Right cardiac atrium (tissue), 5 donors: ENCODE measurements at regions not wholly inside any gene's neighbourhood (a gene's known extent, or its start where the extent isn't known, plus 50 kb on each side); places are given as distances from the start of the nearest gene placed in this dataset.
"Not testable (repeated sequence)": the region's sequence is repeated elsewhere in the genome, so short reads cannot be mapped to it uniquely, and the experiment has no call there.

ENCODE experiments used
- ATAC-seq, 2 donors: fragments of 200-7000 bp; cut with Tn5 transposase; one replicate each; pipeline versions ENCODE4 v1.8.0 to v1.9.1; 2020; ENCODE audit warnings: moderate library complexity in 2 of 2, mild to moderate bottlenecking in 1 of 2
- DNase-seq, 3 donors: peaks; one replicate each; pipeline ENCODE4 v3.0.0-alpha.2; 2020
- H3K27ac ChIP-seq: one replicate; pipeline ENCODE4 v1.5.1; 2013; ENCODE audit warnings: mild to moderate bottlenecking, low read length, control low read depth, moderate library complexity
- H3K27me3 ChIP-seq: one replicate; pipeline ENCODE4 v1.6.1; 2013; ENCODE audit not compliant: control insufficient read depth, insufficient read depth
- H3K4me1 ChIP-seq: one replicate; pipeline ENCODE4 v1.6.1; 2013; ENCODE audit warnings: low read length; ENCODE audit not compliant: control insufficient read depth, insufficient read depth
- H3K4me3 ChIP-seq: one replicate; pipeline ENCODE4 v1.5.1; 2013; ENCODE audit warnings: low read length, control low read depth
- H3K9me3 ChIP-seq: one replicate; pipeline ENCODE4 v1.6.1; 2013; ENCODE audit warnings: low read length; ENCODE audit not compliant: control insufficient read depth
- WGBS: extraction: QIAGEN DNeasy Blood & Tissue Kit; methylation state at CpG from one replicate; pipeline ENCODE4 v1.1.7; 2013; 5-methylcytosine and 5-hydroxymethylcytosine counted together
- intact Hi-C, 4 donors: fragments of 100-400 bp; cut with DNase I; formaldehyde crosslinking; loops; one replicate each; pipeline versions ENCODE4 v1.11.0 to v1.14.0; 2022 to 2023
- donor health status: healthy with polysubstance abuse.
- donor health status: DM: no; HTN: yes; CAD: no.
- donor health status: DM: no; HTN: no; CAD: no.
- donor health status: DM: no; HTN: yes; CAD: no; lungs with severe emphysema.
- donor health status: DM: yes; HTN: yes; CAD: no.

DNA sequence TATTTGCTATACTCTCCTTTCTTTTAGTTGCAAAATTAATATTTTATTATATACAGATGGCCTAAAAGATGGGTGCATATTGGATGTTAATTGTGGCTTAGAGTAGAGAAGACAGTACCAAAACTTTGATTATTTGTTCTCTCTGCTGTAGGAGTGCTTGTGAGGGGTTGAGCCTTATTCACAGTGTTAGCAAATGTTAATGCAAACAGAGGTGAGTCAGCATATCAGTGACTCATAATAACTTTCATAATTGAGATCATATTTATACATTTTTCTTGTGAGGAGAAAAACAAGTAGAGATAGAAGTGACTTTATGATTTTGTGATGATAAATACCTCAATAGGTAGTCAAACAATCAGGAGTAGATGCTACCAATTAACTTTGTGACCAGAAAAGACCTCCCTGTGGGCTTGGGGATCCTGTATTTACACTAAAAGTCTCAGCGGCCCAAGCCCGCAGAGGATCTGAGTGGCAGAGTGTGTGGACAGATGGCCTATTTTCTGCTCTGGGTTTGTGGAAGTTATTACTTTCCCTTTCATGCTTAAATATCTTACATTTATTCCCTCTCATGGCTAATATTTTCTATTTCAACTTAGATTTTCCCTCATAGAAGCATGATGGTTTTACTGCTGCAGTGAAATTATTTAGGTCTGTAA lies 226.5 kb downstream of the TAF11L14 start:
- H3K9me3 ChIP-seq = peaks cover 4% of the 10 kb centered on the region
- H3K4me3 ChIP-seq = no peak overlapping the region
- WGBS = 94% methylated on average over 2 of the region's 2 CpGs
- H3K4me1 ChIP-seq = no peaks in the 10 kb centered on the region
- no peak for ATAC-seq
- intact Hi-C loops = no loop called here
- DNase-seq = no peak
- no peaks in the 10 kb centered on the region for H3K27me3 ChIP-seq
- no peak overlapping the region for H3K27ac ChIP-seq

- H3K9me3 ChIP-seq, intact Hi-C loops: not testable (repeated sequence)
Observed at GRCh38 chr5:17864903-17865302, 230.6 kb downstream of the TAF11L14 start.

DNA sequence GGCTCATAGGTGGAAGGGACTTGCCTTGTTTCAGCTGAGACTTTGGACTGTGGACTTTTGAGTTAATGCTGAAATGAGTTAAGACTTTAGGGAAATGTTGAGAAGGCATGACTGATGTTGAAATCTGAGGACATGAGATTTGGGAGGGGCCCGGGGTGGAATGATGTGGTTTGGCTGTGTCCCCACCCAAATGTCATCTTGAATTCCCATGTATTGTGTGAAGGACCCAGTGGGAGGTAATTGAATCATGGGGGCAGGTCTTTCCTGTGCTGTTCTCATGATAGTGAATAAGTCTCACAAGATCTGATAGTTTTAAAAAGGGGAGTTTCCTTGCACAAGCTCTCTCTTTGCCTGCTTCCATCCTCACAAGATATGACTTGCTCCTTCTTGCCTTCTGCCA lies 231.7 kb downstream of the TAF11L14 start:
- H3K4me3 ChIP-seq, ATAC-seq, intact Hi-C loops, H3K27me3 ChIP-seq, H3K27ac ChIP-seq, H3K9me3 ChIP-seq, DNase-seq, H3K4me1 ChIP-seq: not testable (repeated sequence)
- WGBS = 71% methylated on average over 1 of the region's 1 CpG

More at GRCh38 chr5:17864903-17865302, 230.6 kb downstream of the TAF11L14 start:
- not testable (repeated sequence) for H3K27ac ChIP-seq, H3K4me3 ChIP-seq, H3K27me3 ChIP-seq, DNase-seq, ATAC-seq, H3K4me1 ChIP-seq
- WGBS = 67% methylated on average over 2 of the region's 2 CpGs

- 72% methylated on average over 4 of the region's 4 CpGs for WGBS
- Histone ChIP-seq H3K4me3 (no peak overlapping the region), H3K27me3 (no peaks in the 10 kb centered on the region), H3K9me3 (no peaks in the 10 kb centered on the region), H3K4me1 (no peaks in the 10 kb centered on the region), H3K27ac (no peak overlapping the region)
- intact Hi-C loops = no loop called here
- no peak for DNase-seq
- ATAC-seq = no peak
Observed at GRCh38 chr5:17872204-17872603, 237.9 kb downstream of the TAF11L14 start.

GRCh38 chr5:17878541-17878940 lies 244.3 kb downstream of the TAF11L14 start:
- WGBS = 84% methylated on average over 2 of the region's 2 CpGs
- ATAC-seq (no peak), DNase-seq (no peak)
- intact Hi-C loops = no loop called here
- H3K27ac ChIP-seq = no peak overlapping the region
- no peak overlapping the region for H3K4me3 ChIP-seq
- H3K4me1 ChIP-seq = no peaks in the 10 kb centered on the region
- H3K27me3 ChIP-seq = no peaks in the 10 kb centered on the region
- H3K9me3 ChIP-seq = peaks cover 2% of the 10 kb centered on the region

DNA sequence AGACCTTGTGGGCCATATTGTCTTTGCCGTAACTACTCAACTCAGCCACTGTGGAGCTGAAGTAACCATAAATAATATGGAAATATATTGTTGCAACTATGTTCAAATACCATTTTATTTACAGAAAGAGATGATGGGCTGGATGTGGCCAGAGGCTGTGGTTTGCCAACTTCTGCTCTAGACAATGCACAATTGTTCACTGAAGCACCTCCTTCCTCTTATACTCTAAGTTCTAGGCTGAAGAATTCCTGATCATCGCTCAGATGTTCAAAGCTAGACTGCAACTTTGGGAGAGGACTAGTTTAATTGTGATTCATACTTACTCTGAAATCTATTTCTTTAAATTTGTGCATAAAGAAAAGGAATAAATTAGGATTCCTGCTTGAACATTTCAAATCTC lies 245.0 kb downstream of the TAF11L14 start:
- no peak overlapping the region for H3K27ac ChIP-seq
- H3K27me3 ChIP-seq = no peaks in the 10 kb centered on the region
- H3K4me3 ChIP-seq = no peak overlapping the region
- intact Hi-C loops = no loop called here
- peaks cover 2% of the 10 kb centered on the region for H3K9me3 ChIP-seq
- no peaks in the 10 kb centered on the region for H3K4me1 ChIP-seq
- DNase-seq (no peak), ATAC-seq (no peak)
- 85% methylated on average over 2 of the region's 2 CpGs for WGBS

- intact Hi-C loops = no loop called here
- no peaks in the 10 kb centered on the region for H3K27me3 ChIP-seq
- WGBS = 84% methylated on average over 4 of the region's 4 CpGs
- DNase-seq = no peak
- no peaks in the 10 kb centered on the region for H3K4me1 ChIP-seq
- no peak overlapping the region for H3K27ac ChIP-seq
- no peak overlapping the region for H3K4me3 ChIP-seq
- H3K9me3 ChIP-seq = peaks cover 2% of the 10 kb centered on the region
- no peak for ATAC-seq
Observed at GRCh38 chr5:17880869-17881268, 246.6 kb downstream of the TAF11L14 start.

DNA sequence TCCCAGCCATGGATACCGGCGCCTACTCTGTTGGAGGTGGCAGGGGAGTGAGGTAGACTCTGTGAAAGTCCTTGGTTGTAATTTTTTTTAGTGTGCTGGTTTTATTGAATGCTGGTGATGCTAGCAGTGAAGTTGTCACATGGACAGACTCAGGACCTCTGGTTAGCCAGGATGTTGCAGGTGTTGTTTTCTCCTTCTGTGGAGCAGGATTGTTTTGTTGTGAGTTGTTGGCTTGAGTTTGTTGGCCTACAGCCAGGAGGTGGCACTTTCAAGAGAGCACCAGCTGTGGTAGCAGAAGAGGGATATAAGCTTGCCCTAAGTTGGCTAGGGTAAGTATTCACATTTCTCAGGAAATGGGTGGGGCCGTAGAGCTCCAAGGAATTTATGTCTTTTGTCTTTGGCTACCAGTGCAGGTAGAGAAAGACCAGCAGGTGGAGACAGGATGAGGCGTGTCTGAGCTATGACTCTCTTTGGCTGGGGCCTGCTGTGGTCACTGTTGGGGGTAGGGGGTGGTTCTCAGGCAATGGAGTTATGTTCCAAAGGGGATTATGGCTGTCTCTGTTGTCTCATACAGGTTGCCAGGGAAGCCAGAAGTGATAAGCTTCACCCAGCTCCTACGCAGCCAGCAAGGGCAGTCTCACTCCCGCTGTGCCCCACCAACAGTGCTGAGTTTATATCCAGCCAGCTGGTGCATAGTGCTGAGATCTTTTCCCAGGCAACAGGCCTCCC lies 248.7 kb downstream of the TAF11L14 start:
- ATAC-seq = no peak
- intact Hi-C loops = no loop called here
- Histone ChIP-seq H3K4me3 (no peak overlapping the region), H3K9me3 (peaks cover 2% of the 10 kb centered on the region), H3K27ac (no peak overlapping the region), H3K4me1 (no peaks in the 10 kb centered on the region), H3K27me3 (no peaks in the 10 kb centered on the region)
- WGBS = 69% methylated on average over 6 of the region's 6 CpGs
- no peak for DNase-seq

DNA sequence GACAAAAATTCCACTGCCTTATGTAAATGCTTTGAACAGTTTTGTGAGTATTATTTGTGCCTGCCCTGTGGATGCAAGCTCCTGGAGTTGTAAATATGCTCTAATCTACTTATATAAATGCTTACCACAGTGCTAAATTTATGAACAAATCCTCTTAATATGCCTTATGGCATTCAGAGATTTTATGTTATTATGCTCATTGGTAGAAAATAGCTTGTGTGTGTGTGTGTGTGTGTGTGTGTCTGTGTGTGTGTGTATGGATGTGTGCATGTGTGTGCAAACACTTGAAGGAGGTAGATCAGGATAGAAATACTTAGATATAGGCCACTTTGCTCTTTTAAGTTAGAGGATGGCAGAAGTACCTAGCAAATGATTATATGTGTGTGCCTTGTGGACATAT lies 253.9 kb downstream of the TAF11L14 start:
- intact Hi-C loops = no loop called here
- Histone ChIP-seq H3K4me3 (no peak overlapping the region), H3K4me1 (no peaks in the 10 kb centered on the region), H3K27me3 (no peaks in the 10 kb centered on the region), H3K27ac (no peak overlapping the region), H3K9me3 (peaks cover 2% of the 10 kb centered on the region)
- no peak for ATAC-seq
- no peak for DNase-seq

- no peaks in the 10 kb centered on the region for H3K27me3 ChIP-seq
- no peak overlapping the region for H3K27ac ChIP-seq
- 71% methylated on average over 3 of the region's 3 CpGs for WGBS
- intact Hi-C loops = no loop called here
- peaks cover 5% of the 10 kb centered on the region for H3K9me3 ChIP-seq
- H3K4me1 ChIP-seq = no peaks in the 10 kb centered on the region
- ATAC-seq (no peak), DNase-seq (no peak)
- no peak overlapping the region for H3K4me3 ChIP-seq
Observed at GRCh38 chr5:17890501-17890900, 256.2 kb downstream of the TAF11L14 start.

DNA sequence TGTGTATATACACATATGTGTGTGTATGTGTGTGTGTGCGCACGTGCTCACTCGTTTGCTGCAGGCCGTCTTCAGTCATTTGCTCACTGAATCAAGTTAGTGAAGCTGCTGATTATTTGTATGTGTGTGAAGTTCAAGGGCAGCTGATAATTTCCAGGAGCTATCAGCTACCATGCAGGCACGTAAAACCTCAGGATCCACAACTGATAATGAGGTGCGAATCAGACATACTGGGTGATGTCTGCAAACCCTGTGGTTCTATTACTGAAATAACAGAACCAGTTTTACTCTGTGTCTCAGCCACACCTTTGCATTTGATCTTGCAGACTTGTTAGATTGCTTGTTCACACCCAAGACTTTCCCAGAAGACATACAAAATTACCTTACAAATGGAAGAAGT lies 257.6 kb downstream of the TAF11L14 start:
- no peak overlapping the region for H3K4me3 ChIP-seq
- DNase-seq (no peak), ATAC-seq (no peak)
- intact Hi-C loops = no loop called here
- H3K4me1 ChIP-seq = no peaks in the 10 kb centered on the region
- WGBS = 46% methylated on average over 6 of the region's 6 CpGs
- H3K9me3 ChIP-seq = peaks cover 8% of the 10 kb centered on the region
- no peaks in the 10 kb centered on the region for H3K27me3 ChIP-seq
- H3K27ac ChIP-seq = no peak overlapping the region
